22Rv1 (cell line): ENCODE measurements at regions not wholly inside any gene's neighbourhood (a gene's known extent, or its start where the extent isn't known, plus 50 kb on each side); places are given as distances from the start of the nearest gene placed in this dataset.

Experiments used
- ZFX ChIP-seq: fragments of 450-650 bp; IDR thresholded peaks from 2 replicates; pipeline ENCODE4 v1.6.1; 2017; ENCODE audit warnings: antibody characterized with exemption, borderline replicate concordance
- TF ChIP-seq, protein P1 (sequence below): fragments of 450-650 bp; IDR thresholded peaks from 2 replicates; pipeline ENCODE4 v1.5.1; 2017; ENCODE audit warnings: mild to moderate bottlenecking

DNA sequence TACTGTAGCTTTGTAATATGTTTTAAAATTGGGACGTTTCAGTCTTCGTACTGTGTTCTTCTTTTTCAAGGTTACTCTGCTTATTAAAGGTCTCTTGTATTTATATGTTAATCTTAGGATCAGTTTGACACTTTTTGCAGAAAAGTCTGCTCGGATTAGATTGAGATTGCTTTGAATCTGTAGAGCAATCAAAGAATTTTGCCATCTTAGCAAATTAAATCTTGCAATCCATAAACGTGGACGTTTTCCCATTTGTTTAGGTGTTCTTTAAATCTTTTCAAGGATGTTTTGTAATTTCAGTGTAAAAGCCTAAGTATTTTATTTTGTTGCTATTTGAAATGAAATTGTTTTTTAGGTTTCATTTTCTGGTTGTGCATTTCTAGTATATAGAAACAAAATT lies 78.0 kb upstream of the GTSF1L start:
- no peak for TF ChIP-seq ZFX
- TF ChIP-seq, protein P1, sequence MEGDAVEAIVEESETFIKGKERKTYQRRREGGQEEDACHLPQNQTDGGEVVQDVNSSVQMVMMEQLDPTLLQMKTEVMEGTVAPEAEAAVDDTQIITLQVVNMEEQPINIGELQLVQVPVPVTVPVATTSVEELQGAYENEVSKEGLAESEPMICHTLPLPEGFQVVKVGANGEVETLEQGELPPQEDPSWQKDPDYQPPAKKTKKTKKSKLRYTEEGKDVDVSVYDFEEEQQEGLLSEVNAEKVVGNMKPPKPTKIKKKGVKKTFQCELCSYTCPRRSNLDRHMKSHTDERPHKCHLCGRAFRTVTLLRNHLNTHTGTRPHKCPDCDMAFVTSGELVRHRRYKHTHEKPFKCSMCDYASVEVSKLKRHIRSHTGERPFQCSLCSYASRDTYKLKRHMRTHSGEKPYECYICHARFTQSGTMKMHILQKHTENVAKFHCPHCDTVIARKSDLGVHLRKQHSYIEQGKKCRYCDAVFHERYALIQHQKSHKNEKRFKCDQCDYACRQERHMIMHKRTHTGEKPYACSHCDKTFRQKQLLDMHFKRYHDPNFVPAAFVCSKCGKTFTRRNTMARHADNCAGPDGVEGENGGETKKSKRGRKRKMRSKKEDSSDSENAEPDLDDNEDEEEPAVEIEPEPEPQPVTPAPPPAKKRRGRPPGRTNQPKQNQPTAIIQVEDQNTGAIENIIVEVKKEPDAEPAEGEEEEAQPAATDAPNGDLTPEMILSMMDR = no peak
